Type B pancreatic cell (in vitro differentiated cells): ENCODE measurements at regions not wholly inside any gene's neighbourhood (a gene's known extent, or its start where the extent isn't known, plus 50 kb on each side); places are given as distances from the start of the nearest gene placed in this dataset.

Experiments
- DNase-seq: peaks from one replicate; pipeline ENCODE4 v3.0.0; 2021; ENCODE audit warnings: mixed read lengths; ENCODE audit not compliant: unreplicated experiment; ENCODE audit errors: extremely low spot score
- H3K27ac Mint-ChIP-seq: 2 replicates; pipeline ENCODE4 v1.8.0; 2021; ENCODE audit warnings: mild to moderate bottlenecking, mixed read lengths
- H3K27me3 Mint-ChIP-seq: 2 replicates; pipeline ENCODE4 v1.8.0; 2021; ENCODE audit warnings: mixed read lengths
- H3K36me3 Mint-ChIP-seq: 2 replicates; pipeline ENCODE4 v1.8.0; 2021; ENCODE audit warnings: mixed read lengths
- H3K4me1 Mint-ChIP-seq: one replicate; pipeline ENCODE4 v1.8.0; 2021; ENCODE audit warnings: mixed read lengths; ENCODE audit not compliant: unreplicated experiment
- H3K4me3 Mint-ChIP-seq: 2 replicates; pipeline ENCODE4 v1.8.0; 2021; ENCODE audit warnings: mild to moderate bottlenecking, mixed read lengths
- H3K9me3 Mint-ChIP-seq: 2 replicates; pipeline ENCODE4 v1.8.0; 2021; ENCODE audit warnings: mixed read lengths
- TF ChIP-seq, protein P1 (sequence below): fragments of 200-600 bp; sonication (generic); conservative IDR thresholded peaks from 2 replicates; pipeline ENCODE4 v1.5.0; 2021; ENCODE audit warnings: antibody characterized with exemption, mild to moderate bottlenecking

DNA sequence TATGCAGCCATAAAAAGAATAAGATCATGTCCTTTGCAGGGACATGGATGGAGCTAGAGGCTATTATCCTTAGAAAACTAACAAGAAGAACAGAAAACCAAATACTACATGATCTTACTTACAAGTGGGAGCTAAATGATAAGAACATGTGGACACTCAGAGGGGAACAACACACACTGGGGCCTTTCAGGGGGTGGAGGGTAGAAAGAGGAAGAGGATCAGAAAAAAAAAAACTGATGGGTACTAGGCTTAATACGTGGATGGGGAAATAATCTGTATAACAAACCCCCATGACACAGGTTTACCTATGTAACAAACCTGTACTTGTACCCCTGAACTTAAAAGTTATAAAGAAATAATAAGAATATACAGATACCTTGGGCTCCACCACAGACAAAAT, 514.2 kb downstream of the ARL4A start:
- TF ChIP-seq, protein P1, sequence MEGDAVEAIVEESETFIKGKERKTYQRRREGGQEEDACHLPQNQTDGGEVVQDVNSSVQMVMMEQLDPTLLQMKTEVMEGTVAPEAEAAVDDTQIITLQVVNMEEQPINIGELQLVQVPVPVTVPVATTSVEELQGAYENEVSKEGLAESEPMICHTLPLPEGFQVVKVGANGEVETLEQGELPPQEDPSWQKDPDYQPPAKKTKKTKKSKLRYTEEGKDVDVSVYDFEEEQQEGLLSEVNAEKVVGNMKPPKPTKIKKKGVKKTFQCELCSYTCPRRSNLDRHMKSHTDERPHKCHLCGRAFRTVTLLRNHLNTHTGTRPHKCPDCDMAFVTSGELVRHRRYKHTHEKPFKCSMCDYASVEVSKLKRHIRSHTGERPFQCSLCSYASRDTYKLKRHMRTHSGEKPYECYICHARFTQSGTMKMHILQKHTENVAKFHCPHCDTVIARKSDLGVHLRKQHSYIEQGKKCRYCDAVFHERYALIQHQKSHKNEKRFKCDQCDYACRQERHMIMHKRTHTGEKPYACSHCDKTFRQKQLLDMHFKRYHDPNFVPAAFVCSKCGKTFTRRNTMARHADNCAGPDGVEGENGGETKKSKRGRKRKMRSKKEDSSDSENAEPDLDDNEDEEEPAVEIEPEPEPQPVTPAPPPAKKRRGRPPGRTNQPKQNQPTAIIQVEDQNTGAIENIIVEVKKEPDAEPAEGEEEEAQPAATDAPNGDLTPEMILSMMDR: no peak
- Mint-ChIP-seq H3K4me3 (no peak overlapping the region), H3K4me1 (no peaks in the 10 kb centered on the region), H3K9me3 (no peaks in the 10 kb centered on the region), H3K27me3 (no peaks in the 10 kb centered on the region), H3K27ac (no peak overlapping the region), H3K36me3 (peaks cover 3% of the 10 kb centered on the region)
- DNase-seq: no peak

DNA sequence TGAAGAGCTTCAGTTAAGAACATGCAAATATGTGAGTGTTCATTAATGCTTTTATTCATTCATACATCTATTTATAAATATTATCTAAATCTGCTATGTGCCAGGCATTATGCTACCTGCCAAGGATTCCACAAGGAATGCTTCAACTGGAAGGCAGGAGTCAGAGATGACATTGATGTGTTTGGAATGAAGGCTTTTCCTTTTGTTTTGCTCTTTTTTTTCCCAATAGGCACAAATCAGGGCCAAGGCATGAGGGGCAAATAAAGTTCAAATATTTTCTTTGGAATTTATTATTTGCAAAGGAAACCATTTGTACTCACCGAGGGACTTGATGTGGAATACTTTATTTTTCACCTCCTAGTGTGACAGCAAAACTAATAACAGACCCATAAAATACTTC, 530.3 kb downstream of the ARL4A start:
- Mint-ChIP-seq H3K9me3 (no peaks in the 10 kb centered on the region), H3K4me1 (no peaks in the 10 kb centered on the region), H3K4me3 (no peak overlapping the region), H3K27me3 (no peaks in the 10 kb centered on the region), H3K36me3 (no peaks in the 10 kb centered on the region), H3K27ac (no peak overlapping the region)
- DNase-seq: no peak
- TF ChIP-seq, protein P1: no peak

DNA sequence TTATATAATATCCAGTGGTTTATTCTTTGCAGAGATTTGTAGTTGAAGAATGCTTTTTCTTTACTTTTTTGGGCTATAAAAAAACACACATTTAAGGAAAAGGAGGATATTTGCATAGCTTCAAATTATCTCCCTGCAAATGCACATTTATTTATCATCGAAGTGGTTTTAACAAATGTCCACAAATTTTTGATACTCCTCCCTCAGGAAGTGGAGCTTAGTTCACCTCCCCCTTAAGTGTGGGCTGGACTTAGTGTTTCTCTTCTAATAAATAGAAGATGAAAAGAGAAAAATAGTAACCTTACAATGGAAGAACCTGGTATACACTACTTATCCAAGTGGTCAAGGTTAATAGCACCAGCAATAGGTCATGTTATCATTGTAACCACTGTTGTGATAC, 537.6 kb downstream of the ARL4A start:
- TF ChIP-seq, protein P1: no peak
- Mint-ChIP-seq H3K9me3 (no peaks in the 10 kb centered on the region), H3K27ac (no peak overlapping the region), H3K4me1 (no peaks in the 10 kb centered on the region), H3K27me3 (no peaks in the 10 kb centered on the region), H3K4me3 (no peak overlapping the region), H3K36me3 (no peaks in the 10 kb centered on the region)
- DNase-seq: no peak

DNA sequence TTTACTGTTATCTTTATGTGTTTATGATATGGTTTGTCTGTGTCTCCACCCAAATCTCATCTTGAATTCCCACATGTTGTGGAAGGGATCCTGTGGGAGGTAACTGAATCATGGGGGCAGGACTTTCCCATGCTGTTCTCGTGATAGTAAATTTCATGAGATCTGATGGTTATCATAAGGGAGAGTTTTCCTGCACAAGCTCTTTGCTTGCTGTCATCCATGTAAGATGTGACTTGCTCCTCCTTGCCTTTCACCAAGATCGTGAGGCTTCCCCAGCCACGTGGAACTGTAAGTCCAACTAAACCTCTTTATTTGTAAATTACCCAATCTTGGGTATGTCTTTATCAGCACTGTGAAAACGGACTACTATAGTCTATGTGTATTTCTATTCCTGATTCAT, 539.0 kb downstream of the ARL4A start:
- no peaks in the 10 kb centered on the region for H3K9me3 Mint-ChIP-seq
- no peak overlapping the region for H3K4me3 Mint-ChIP-seq
- H3K27ac Mint-ChIP-seq: no peak overlapping the region
- TF ChIP-seq, protein P1: no peak
- H3K27me3 Mint-ChIP-seq: no peaks in the 10 kb centered on the region
- H3K4me1 Mint-ChIP-seq: peaks cover 5% of the 10 kb centered on the region
- DNase-seq: no peak
- no peaks in the 10 kb centered on the region for H3K36me3 Mint-ChIP-seq

DNA sequence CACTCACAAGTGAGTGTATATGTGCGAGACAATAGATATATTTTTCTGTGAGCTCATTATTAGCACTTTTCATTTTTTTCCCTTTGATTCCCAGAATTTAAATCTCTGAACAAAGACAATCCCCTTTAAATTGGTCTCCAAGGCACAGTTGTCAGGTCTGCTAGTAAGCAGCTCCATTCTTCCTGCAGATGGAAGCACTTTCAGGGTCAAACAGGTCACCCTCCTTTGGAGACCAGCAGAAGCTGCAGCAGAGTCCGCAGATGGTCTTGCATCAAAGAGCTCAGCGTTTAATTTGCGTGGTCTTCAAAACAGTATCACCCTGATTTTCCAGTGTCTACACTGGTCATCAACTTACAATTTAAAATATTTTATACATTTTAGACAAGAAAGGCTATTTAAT, 543.8 kb downstream of the ARL4A start:
- no peak for DNase-seq
- H3K27me3 Mint-ChIP-seq: no peaks in the 10 kb centered on the region
- H3K36me3 Mint-ChIP-seq: no peaks in the 10 kb centered on the region
- no peaks in the 10 kb centered on the region for H3K9me3 Mint-ChIP-seq
- H3K4me1 Mint-ChIP-seq: peaks cover 9% of the 10 kb centered on the region
- no peak overlapping the region for H3K4me3 Mint-ChIP-seq
- TF ChIP-seq, protein P1: no peak
- H3K27ac Mint-ChIP-seq: no peak overlapping the region

DNA sequence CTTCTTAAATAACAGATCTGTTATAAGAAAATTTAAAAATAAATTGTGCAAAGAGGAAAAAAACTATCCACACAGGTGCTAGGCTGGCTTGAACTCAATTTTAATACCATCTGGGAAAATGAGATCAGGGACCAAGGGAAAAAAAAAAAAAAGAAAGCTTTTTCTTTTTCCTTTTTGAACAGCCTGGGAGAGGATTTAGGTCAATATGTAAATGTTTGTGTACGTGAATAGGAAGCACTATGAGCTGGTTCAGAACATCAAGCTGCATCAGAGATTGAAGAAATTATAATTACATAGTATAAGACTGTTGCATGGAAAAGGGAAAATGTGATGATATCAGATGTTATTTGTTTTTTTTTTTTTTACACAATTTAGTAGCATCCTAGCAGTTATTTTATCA, 548.0 kb downstream of the ARL4A start:
- H3K27me3 Mint-ChIP-seq: no peaks in the 10 kb centered on the region
- no peaks in the 10 kb centered on the region for H3K9me3 Mint-ChIP-seq
- no peaks in the 10 kb centered on the region for H3K36me3 Mint-ChIP-seq
- DNase-seq: no peak
- H3K4me3 Mint-ChIP-seq: no peak overlapping the region
- TF ChIP-seq, protein P1: no peak
- no peak overlapping the region for H3K27ac Mint-ChIP-seq
- H3K4me1 Mint-ChIP-seq: peaks cover 13% of the 10 kb centered on the region
